Astrocyte of the cerebellum (primary cell): ENCODE measurements at regions not wholly inside any gene's neighbourhood (a gene's known extent, or its start where the extent isn't known, plus 50 kb on each side); places are given as distances from the start of the nearest gene placed in this dataset.

ENCODE experiments used
- DNase-seq: peaks from one replicate; pipeline ENCODE4 v3.0.0-alpha.2; 2011; ENCODE audit warnings: low read depth
- H3K4me3 ChIP-seq: 2 replicates; pipeline ENCODE4 v1.5.1; 2011; ENCODE audit warnings: mild to moderate bottlenecking, low read depth, low read length, moderate library complexity
- CTCF ChIP-seq: IDR thresholded peaks from 2 replicates; pipeline ENCODE4 v1.5.1; 2012; ENCODE audit warnings: low read length, low read depth, moderate library complexity, mild to moderate bottlenecking; ENCODE audit errors: missing control alignments
- in situ Hi-C: cut with HindIII; loops from 2 replicates; pipeline ENCODE4 v1.10.0; 2017; ENCODE audit warnings: low sequenced_read_pairs

- no peak for TF ChIP-seq CTCF
- no peak for DNase-seq
- no peak overlapping the region for H3K4me3 ChIP-seq
- in situ Hi-C loops = no loop called here
These were observed 154.0 kb upstream of the FMR1 start for GRCh38 chrX:147757750-147758149.

- in situ Hi-C loops = no loop called here
- DNase-seq = no peak
- TF ChIP-seq CTCF = no peak
- H3K4me3 ChIP-seq = no peak overlapping the region
These were observed 148.6 kb upstream of the FMR1 start for GRCh38 chrX:147763131-147763530.

GRCh38 chrX:147764868-147765267, 146.9 kb upstream of the FMR1 start:
- in situ Hi-C loops = no loop called here
- H3K4me3 ChIP-seq = no peak overlapping the region
- no peak for TF ChIP-seq CTCF
- no peak for DNase-seq

- no peak for TF ChIP-seq CTCF
- no peak overlapping the region for H3K4me3 ChIP-seq
- no peak for DNase-seq
- in situ Hi-C loops = no loop called here
These were observed 140.9 kb upstream of the FMR1 start for GRCh38 chrX:147770858-147771257.

GRCh38 chrX:147776988-147777387, 134.7 kb upstream of the FMR1 start:
- DNase-seq = no peak
- no peak overlapping the region for H3K4me3 ChIP-seq
- no peak for TF ChIP-seq CTCF
- in situ Hi-C loops = no loop called here

- in situ Hi-C loops = no loop called here
- no peak overlapping the region for H3K4me3 ChIP-seq
- TF ChIP-seq CTCF = no peak
- DNase-seq = no peak
These were observed 132.5 kb upstream of the FMR1 start for GRCh38 chrX:147779173-147779572.

- H3K4me3 ChIP-seq = no peak overlapping the region
- TF ChIP-seq CTCF = no peak
- in situ Hi-C loops = no loop called here
- no peak for DNase-seq
These were observed 129.9 kb upstream of the FMR1 start for GRCh38 chrX:147781844-147782243.
